GM19023 (cell line): ENCODE measurements at regions not wholly inside any gene's neighbourhood (a gene's known extent, or its start where the extent isn't known, plus 50 kb on each side); places are given as distances from the start of the nearest gene placed in this dataset.
A peak's percentile ranks its signal among the peaks of the same experiment; 100 is the strongest.

Experiments used
- ATAC-seq: cut with Tn5 transposase; IDR thresholded peaks from one replicate; pipeline ENCODE4 v1.9.1; 2021; ENCODE audit warnings: mild to moderate bottlenecking, moderate library complexity; ENCODE audit not compliant: unreplicated experiment

DNA sequence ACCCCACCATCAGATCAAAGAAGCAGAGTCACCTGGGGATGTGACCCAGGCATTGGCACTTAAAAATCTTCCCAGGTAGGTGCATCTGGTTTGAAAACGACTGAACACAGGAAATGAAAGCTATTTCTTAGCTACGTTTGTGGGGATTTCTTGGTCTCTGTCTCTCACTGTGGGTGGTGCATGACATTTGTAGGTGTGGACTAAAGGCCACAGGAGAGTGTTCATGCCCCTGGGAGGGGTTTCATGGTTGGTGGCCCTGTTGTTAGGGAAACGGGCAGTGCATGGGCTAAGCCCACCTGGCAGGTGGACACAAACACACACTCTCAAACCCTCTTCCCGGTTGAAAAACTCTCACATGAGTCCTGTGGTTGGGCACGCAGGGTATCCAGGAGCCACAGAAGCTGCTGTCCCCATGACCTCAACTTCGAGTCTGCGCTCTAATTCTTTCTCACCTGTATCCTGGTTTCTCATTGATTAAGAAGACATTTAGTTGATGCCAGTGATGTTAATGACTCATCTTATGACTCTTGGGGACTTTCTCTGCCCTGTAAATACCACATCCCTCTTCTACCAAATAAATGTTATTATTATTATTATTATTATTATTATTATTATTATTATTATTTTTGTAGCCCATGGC is 119.4 kb downstream of the MRPS6 start:
- ATAC-seq: no peak

DNA sequence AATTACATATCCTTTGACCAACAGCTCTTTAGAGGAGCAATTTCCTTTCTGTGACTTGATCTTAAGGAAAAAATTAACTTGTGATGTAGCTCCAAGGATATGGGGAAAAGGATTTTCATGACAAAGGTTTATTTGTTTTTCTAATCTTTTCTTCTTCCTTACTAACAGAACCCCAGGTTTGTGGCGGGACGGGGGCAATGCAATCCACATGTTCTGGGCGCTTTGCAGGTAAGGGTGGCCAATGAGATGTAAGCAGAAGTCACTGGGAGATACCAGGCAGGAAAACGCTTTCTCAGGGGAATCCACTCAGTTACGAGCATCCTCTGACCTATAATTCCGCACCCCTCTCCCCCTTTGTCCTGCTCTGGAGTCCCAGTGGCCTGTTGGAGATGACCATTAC is 122.0 kb downstream of the MRPS6 start:
- ATAC-seq: no peak

DNA sequence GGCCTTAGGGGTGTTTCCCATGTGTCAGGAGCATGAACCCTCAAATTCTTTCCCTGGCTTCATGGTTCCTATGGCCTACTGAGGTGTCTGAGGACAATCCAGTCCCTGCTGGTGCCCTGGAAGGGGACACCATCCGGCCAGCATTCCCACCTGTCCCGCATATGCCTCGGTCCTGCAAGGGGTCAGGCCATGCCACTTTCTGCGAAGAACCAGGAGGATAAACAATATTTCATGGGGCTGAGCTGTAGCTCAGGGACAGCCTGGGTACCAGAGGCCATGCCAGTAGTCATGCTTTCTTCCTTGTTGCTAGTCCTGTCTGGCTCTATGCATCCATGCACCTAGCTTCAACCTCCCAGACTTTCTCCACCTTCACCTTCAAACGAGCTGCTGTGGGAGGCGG is 123.6 kb downstream of the MRPS6 start:
- no peak for ATAC-seq

DNA sequence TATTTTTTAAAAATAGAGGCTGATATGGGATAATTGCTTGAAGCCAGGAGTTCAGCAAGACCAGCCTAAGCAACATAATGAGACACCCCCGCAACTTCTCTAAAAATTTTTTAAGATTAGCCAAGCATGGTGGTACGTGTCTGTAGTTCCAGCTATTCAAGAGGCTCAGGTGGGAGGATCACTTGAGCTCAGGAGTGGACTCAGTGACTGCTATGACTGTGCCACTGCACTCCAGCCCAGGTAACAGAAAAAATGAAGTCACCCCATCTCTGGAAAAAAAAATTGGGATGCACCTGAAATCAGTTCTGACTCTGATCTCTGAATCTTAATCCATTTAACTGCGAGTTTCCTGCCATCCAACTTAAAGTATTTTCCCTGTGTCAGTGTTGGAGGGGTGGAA is 124.2 kb downstream of the MRPS6 start:
- no peak for ATAC-seq

DNA sequence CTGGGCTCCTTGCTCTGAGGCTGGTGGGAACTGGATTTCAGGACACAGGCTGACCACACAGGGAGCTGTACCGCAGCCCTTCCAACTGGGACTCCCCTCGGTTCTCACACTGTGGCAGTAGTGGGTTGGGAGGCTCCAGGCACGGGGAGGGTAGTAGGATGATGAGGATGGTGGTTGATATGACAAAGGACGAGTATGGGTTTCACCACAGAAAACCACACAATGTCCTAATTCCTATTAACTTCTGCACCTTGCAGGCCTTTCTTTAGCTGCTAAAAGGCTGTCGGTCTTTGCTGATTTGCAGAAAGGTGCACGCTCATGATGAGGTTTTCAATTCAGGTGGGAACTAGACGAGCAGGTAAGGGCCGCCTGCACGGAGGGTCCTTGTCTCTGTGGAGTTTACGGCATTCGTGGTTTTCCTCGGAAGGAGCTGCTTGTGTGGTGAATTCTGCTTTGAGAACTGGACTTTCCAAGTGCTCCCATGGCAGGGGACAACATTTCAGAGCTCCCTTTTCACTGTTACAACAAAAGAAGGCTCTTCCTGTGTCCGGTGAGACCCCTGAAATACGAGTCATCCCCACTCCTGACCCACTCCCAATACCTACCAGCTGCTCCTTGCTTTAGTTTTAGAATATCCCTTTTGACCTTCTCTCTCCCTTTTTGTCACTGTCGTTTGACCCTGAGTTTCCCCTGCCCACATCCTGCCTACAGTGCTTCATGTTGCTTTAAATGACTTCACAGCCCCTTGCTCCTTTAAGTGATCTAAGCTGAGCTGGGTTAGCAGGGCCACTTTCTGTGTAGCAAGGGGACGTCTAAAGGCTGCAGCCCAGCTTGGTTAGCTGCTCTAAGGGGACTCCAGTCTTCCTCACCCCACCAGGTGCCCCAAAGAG is 125.1 kb downstream of the MRPS6 start:
- no peak for ATAC-seq

DNA sequence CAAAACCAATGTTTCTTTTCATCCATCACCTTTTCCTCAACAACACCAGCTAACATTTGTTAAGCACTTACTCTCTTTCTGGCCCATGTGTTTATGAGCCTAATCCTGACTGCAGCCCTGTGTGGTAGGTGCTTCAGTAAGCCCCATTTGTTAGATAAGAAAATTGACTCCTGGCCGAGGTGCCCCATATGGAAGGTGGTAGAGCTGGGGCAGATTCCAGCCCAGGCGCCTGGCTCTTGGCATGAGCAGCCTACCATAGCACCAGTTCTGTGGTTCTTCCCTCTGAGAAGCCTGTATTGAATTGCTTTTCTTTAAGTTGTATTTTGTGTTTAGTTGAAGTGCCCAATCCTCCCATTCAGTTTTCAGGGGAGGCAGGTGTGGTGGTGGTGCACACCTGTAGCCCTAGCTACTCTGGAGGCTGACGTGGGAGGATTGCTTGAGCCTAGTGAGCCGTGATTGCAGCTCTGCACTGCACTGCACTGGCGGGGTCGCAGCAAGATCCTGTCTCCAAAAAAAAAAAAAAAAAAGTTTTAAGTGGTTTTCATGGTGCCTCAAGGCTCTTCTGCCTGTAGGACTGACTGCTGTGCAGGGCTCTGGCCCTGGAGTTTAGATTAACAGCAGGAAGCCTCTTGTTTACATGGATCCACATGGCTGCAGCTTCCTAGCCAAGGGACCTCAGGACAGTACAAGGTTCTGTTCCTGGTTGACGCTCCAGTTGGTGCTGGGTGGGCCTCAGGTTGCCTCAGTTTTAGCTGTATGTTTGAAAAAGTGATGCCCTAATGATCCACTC is 125.9 kb downstream of the MRPS6 start:
- no peak for ATAC-seq

DNA sequence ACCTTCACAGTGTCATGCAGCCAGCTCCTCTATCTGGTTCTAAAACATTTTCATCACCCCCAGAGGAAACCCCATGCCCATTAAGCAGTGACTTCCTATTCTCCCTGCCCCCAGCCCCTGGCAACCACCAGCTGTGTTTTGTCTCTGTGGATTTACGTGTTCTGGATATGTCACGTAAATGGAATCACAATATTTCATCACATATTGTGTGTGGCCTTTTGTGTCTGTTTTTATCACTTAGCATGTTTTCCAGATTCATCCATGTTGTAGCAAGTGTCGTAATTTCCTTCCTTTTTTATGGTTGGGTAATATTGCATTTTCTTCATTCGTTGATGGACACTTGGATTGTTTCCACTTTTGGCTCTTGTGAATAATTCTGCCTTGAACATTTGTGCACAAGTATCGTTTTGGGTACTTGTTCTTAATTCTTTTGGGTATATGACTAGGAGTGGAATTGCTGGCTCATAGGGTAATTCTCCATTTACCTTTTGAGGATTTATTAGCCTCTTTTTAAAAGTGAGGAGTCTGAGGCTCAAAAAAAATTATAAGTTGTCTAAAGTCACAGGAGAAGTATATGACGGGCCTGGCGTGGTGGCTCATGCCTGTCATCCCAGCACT is 127.0 kb downstream of the MRPS6 start:
- ATAC-seq: no peak

DNA sequence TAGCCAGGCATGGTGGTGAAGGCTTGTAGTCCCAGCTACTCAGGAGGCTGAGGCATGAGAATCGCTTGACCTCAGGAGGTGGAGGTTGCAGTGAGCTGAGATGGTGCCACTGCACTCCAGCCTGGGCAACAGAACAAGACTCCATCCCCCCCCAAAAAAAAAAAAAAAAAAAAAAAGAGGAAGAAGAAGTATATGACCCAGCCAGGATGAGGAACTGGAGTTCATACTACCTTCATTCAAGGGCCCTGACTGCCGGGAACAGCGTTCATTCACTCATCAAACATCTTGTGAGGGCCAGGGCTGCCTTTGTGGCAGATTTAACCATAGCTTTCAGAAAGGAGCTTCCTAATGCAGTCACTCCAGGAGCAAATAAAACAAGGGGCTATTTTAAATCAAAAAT is 127.6 kb downstream of the MRPS6 start:
- ATAC-seq: no peak

DNA sequence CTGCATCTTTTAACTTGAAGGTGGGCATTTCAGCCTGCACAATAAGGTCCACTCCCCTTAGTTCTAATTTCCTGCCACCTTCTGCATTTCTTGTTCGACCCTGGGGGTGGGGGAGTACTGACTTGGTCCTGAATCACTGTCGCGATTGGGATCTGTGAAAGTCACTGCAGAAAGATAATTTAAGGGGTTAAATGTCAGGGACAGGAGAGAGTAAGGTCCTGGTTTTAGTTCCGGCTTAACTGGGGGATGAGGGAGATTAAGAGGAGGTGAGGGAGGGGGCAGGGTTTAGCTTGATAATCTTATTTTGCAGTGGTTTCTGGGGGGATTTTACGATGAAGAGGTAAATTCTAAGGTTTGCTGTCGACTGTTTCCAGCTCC is 128.1 kb downstream of the MRPS6 start:
- ATAC-seq: no peak

DNA sequence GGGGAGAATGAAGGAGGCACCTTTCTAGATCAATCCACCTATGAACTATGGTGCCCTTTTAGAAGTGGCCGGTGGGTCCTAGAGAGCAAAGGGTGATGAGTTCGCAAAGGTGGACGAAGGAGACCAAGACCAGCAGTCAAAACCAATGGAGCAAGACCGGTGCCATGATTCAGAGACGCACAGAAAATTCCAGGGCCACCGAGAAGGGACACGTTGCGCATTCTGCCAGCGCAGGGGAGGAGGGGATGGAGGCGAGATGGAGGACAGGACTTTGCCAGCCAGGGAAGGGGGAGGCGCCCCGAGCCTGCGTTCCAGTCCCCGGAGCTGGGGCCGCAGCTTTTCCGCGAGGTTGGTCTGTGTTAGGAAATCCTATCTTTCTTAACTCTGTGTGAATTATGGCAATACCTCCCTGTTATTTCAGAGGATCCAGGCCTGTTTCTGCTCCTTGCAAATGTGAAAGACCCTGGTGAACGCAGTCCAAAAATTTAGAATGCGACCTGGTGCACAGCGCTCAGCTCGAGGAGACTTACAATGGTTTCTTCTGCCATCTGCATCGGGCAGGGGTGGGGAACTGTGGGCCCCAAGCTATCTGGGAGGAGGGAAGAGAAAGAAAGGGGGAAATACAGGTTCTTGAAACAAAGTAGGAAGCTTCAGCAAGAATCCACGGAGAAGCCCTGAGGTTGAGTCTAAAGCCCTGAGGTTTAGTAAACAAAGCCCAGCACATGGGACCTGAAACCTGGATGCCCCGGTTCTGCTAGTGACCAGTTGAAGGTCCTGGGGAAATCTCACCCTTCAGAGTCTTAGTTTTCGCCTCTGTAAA is 129.4 kb downstream of the MRPS6 start:
- no peak for ATAC-seq

DNA sequence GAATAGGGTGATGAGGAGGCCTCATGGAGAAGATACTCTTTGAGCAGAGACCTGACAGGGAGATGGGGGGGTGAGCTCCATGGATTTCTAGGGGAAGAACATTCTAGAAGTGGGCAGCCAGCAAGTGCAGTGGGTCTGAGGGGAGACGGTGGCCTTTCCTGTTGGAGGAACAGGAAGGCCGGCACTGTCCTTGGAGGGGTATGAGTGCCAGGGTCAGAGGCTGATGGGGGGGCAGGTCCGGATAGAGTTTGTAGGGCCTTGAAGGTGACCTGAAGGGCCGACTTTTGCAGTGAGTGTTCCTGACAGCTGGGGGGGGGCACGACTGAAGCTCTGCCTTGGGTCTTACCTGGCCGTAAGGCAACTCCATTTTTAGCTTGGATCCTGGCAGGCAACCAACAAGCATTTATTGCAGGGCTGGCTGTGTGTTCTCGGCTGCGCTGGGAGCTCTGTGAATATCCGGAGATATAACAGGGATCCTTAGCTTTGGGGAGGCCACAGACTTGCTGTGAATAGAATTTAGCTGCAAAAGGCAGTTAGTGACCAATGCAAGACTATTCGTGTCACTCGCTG is 130.6 kb downstream of the MRPS6 start:
- no peak for ATAC-seq

DNA sequence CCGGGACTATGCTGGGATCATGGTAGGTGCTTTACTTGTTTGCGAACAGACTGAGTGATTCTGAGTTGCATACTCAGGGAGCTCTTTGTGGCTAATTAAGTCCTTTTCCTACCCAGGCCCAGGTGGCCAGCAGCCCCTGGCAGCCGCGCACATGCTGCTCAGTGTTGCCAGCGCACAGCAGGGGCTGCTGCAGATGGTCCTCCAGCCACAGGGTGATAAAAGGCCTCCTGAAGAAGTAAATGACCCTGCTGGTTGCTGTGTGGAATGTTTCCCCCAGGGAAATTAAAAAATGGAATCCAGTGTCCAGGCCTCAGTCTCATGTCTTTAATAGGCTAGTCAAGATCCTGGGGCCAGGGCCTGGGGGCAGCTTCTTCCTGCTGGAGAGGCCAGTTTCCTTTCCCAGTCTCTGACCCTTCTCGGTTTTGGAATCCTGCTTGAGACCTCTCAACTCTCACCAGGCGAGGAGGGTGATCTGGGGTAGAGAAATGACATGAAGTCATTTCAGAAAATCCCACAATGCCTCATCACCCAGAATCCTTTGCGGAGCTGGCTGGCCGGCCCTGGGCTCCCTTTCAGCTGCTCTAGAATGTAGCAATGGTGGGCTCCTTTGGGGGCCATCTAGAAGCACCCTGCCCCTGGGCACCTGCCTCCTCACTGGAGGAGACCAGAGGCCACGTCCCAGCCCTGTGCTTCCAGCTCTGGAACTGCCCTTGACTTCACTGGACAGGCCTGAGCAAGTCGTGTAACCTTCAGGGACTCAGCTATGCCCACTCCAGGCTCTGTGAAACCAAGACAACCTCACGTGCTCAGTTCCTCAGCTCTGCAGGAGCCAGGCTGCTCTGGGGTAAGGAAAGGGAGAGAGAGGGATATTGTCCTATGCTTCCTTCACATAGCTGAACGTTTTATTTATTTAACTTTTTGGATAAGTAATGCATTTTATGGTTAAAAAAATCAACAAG is 131.4 kb downstream of the MRPS6 start:
- ATAC-seq: no peak

DNA sequence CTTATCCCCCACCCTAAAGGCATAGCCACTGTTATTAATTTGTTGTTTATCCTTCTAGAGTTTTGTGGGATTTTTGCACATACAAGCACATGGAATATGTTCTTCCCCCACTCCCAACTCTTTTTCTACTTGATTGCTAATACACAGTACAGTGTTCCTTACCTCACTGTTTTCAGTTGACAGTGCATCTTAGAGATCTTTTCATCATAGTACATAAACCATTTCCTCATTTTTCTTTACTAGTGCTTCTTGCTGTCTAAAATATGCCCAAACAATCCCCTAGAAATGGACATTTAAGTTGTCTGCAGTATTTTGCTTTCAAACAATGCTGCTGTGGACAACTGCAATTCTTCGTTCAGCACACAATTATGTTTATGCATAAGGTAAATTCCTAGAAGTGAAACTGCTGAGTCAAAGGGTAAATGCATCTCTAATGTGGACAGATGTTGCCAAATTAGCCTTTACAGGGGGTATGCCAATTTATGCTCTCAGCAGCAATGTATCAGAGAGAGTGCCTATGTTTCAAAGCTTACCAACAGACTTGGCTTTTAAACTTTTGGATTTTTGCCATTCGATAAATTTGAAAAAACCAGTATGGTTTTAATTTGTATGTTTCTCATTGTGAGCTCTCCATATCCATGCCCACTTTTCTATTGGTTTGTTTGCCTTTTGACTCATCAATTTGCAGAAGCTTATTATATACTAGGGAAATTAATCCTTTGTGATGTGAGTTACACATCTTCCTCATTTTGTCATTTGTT is 132.6 kb downstream of the MRPS6 start:
- peak; percentile 69 for ATAC-seq

DNA sequence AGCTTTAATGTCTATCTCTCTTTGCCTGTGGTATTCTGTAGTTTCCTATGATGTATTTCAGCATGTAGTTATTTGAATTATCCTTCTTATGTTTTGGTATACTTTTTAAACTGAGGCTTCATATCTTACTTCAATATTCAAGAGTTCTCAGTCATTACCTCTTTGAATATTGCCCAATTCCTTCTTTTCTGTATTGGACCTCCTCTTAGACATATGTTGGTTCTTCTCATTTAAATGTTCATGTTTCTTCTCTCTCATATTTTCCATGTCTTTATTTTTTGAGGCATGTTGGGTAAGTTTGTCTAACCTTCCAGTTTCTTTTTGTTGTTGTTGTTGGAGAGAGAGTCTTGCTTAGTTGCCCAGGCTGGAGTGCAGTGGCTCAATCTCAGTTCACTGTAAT is 140.6 kb downstream of the MRPS6 start:
- ATAC-seq: no peak

DNA sequence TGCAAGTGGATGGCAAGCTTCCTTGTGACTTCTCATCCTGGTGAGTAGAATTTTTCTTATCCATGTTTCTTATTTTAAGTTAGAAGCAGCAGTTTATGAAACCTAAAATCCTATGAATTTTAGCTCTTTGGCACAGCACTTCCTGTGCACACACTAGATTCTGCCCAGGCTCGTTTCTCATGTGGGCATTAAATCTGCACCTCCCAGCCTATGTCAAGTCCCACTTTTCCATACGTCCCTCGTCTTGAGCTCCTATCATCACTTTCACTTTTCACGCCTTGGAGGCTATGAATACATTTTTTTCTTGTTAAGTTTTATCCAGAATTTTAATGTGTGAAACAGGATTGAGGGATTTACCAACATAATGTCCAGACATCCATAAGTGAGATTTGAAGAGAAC is 142.1 kb downstream of the MRPS6 start:
- no peak for ATAC-seq

DNA sequence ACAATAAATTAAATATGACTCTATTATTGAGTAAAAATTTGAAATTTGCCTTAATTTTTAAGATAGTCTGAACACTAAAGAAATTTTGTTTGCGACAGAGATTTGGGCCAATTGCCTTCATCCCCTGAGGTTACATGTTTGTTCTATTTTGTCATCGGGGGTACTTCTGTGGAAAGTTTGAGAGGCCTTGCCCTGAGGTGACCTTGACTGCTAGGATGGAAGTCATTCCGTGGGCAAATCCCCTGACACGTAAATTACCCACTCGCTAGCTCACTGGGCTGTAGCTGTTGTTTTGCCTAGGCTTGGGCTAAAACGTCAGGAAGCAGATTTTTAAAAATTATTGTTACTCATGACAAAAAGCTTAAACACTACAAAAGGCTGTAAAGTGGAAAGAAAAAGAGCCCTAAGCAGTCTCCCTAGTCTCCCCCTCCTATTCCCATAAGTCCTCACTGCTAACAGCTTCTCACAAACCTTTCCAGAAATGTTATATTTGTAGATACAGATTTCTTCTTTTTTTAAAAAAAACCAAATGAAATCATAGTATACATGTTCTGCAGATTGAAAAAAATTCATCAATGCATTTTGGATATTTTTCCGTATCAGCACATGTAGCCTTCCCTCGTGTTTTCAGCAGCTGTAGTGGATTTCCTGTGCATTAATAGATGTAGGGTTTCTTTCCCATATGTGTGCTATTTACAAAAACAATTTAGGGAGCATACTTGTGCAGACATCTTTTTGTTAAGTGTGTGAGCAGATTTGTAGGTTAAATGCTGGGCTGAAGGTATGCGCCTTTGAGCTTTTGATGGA is 142.7 kb downstream of the MRPS6 start:
- ATAC-seq: no peak

DNA sequence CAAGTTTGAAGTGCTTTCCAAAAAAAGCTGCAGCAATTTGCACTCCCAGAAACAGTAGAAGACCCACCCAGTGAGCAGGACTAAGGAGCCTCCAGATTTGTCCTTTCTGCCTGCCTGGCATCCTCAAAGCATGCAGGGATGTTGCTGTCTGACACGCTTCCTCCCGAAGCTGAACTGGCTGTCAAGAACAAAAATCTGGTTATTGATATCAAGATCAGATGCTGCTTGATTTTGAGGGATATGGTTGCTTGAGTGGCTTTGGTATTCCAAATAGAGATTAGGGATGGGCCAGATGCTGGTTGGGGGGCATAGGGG is 143.3 kb downstream of the MRPS6 start:
- ATAC-seq: no peak

DNA sequence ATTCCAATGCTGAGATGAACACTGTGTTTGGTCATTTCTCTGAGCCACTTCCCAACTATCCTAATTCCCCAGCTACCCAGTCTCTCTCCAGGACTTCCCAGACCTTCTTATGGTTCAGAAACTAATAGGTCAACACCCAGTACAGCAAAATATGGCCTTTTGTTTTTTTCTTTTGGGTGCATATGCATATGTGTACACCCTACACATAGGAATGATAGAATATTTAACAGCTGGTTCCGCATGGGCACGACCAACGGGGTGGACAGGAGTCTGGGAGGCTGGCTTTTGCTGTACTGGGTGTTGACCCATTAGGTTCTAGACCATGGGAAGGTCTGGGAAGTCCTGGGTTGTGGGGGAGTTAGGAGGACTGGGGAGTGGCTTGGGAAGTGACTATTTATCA is 143.9 kb downstream of the MRPS6 start:
- ATAC-seq: no peak
